CD4-positive, alpha-beta memory T cell (primary cell): ENCODE measurements at regions not wholly inside any gene's neighbourhood (a gene's known extent, or its start where the extent isn't known, plus 50 kb on each side); places are given as distances from the start of the nearest gene placed in this dataset.

ENCODE experiments used
- CTCF ChIA-PET: fragments of 350-600 bp; sonication (Branson Sonifier 250); formaldehyde crosslinking; loops from one replicate; lab custom pipeline; 2021; ENCODE audit warnings: inconsistent platforms; ENCODE audit not compliant: partially characterized antibody; lab: Charles Lee
- POLR2A ChIA-PET: fragments of 350-600 bp; sonication (Branson Sonifier 250); formaldehyde crosslinking; loops from one replicate; lab custom pipeline; 2021; ENCODE audit not compliant: partially characterized antibody; lab: Charles Lee
- DNase-seq, 5 donors: peaks; one replicate each; pipeline versions ENCODE4 v3.0.0 to v3.0.0-alpha.2; 2020 to 2022; ENCODE audit warnings: mixed read lengths in 1 of 5
- H3K27ac ChIP-seq: one replicate; pipeline ENCODE4 v1.7.0; 2013; ENCODE audit warnings: low read depth, low read length
- H3K27me3 ChIP-seq: 2 replicates; pipeline ENCODE4 v1.7.0; 2013; ENCODE audit warnings: mild to moderate bottlenecking, low read length, moderate library complexity; ENCODE audit not compliant: insufficient read depth
- H3K36me3 ChIP-seq: 2 replicates; pipeline ENCODE4 v1.7.0; 2013; ENCODE audit warnings: mild to moderate bottlenecking, low read length, moderate library complexity; ENCODE audit not compliant: insufficient read depth
- H3K4me1 ChIP-seq: 2 replicates; pipeline ENCODE4 v1.7.0; 2013; ENCODE audit warnings: mild to moderate bottlenecking, low read length, moderate library complexity; ENCODE audit not compliant: insufficient read depth
- H3K4me3 ChIP-seq, 2 donors: one replicate each; pipeline ENCODE4 v1.7.0; 2013; ENCODE audit warnings: low read length in 2 of 2, mild to moderate bottlenecking in 1 of 2
- H3K9me3 ChIP-seq, 2 donors: one replicate each; pipeline ENCODE4 v1.7.0; 2013; ENCODE audit warnings: low read length in 2 of 2, control low read depth in 1 of 2; ENCODE audit not compliant: control insufficient read depth in 1 of 2
- H3K27ac Mint-ChIP-seq, 7 donors: one replicate each; pipeline ENCODE4 v1.8.0; 2020 to 2021; ENCODE audit warnings: mixed read lengths in 7 of 7, mild to moderate bottlenecking in 6 of 7, inconsistent platforms in 3 of 7, moderate library complexity in 3 of 7
- H3K27me3 Mint-ChIP-seq, 2 donors: one replicate each; pipeline ENCODE4 v1.8.0; 2020 to 2021; ENCODE audit warnings: mixed read lengths in 2 of 2
- H3K36me3 Mint-ChIP-seq, 2 donors: one replicate each; pipeline ENCODE4 v1.8.0; 2020 to 2021; ENCODE audit warnings: mixed read lengths in 2 of 2, inconsistent platforms in 1 of 2, mild to moderate bottlenecking in 1 of 2
- H3K4me1 Mint-ChIP-seq, 4 donors: one replicate each; pipeline ENCODE4 v1.8.0; 2020 to 2021; ENCODE audit warnings: mixed read lengths in 4 of 4, mild to moderate bottlenecking in 1 of 4
- H3K4me3 Mint-ChIP-seq, 8 donors: one replicate each; pipeline ENCODE4 v1.8.0; 2020 to 2021; ENCODE audit warnings: mixed read lengths in 8 of 8, mild to moderate bottlenecking in 7 of 8, moderate library complexity in 6 of 8, inconsistent platforms in 3 of 8
- H3K9me3 Mint-ChIP-seq, 8 donors: one replicate each; pipeline ENCODE4 v1.8.0; 2020 to 2021; ENCODE audit warnings: mixed read lengths in 8 of 8, mild to moderate bottlenecking in 5 of 8, inconsistent platforms in 3 of 8, moderate library complexity in 1 of 8
- intact Hi-C: fragments of 100-400 bp; cut with micrococcal nuclease; formaldehyde crosslinking; loops from one replicate; pipeline ENCODE4 v1.15.1; 2023

GRCh38 chr10:105597312-105597711 is 956.2 kb downstream of the SORCS3 start:
- CTCF ChIA-PET = no interaction called here

GRCh38 chr10:105596749-105597148 is 955.7 kb downstream of the SORCS3 start:
- no peak overlapping the region for H3K4me3 Mint-ChIP-seq

More at GRCh38 chr10:105597312-105597711, 956.2 kb downstream of the SORCS3 start:
- Mint-ChIP-seq H3K36me3 (no peaks in the 10 kb centered on the region), H3K27ac (no peak overlapping the region), H3K4me3 (no peak overlapping the region), H3K9me3 (peaks cover 0 to 10% (median under 1%) of the 10 kb centered on the region in 8 donors), H3K27me3 (no peaks in the 10 kb centered on the region), H3K4me1 (no peaks in the 10 kb centered on the region)
- intact Hi-C loops = no loop called here
- H3K4me1 ChIP-seq = no peaks in the 10 kb centered on the region
- POLR2A ChIA-PET = no interaction called here
- H3K27ac ChIP-seq = no peak overlapping the region
- no peak for DNase-seq
- no peak overlapping the region for H3K4me3 ChIP-seq
- no peaks in the 10 kb centered on the region for H3K9me3 ChIP-seq
- H3K27me3 ChIP-seq = no peaks in the 10 kb centered on the region
- no peaks in the 10 kb centered on the region for H3K36me3 ChIP-seq

GRCh38 chr10:105594296-105594695 is 953.2 kb downstream of the SORCS3 start:
- H3K4me1 ChIP-seq = no peaks in the 10 kb centered on the region
- H3K36me3 ChIP-seq = no peaks in the 10 kb centered on the region
- POLR2A ChIA-PET = no interaction called here
- Mint-ChIP-seq H3K4me3 (no peak overlapping the region), H3K27me3 (no peaks in the 10 kb centered on the region), H3K4me1 (no peaks in the 10 kb centered on the region), H3K27ac (no peak overlapping the region), H3K36me3 (no peaks in the 10 kb centered on the region), H3K9me3 (peaks cover 0 to 6% (median under 1%) of the 10 kb centered on the region in 8 donors)
- H3K27ac ChIP-seq = no peak overlapping the region
- no peak overlapping the region for H3K4me3 ChIP-seq
- DNase-seq = no peak
- intact Hi-C loops = no loop called here
- H3K9me3 ChIP-seq = no peaks in the 10 kb centered on the region
- CTCF ChIA-PET = no interaction called here
- H3K27me3 ChIP-seq = no peaks in the 10 kb centered on the region

More at GRCh38 chr10:105596749-105597148, 955.7 kb downstream of the SORCS3 start:
- DNase-seq = no peak
- no peaks in the 10 kb centered on the region for H3K36me3 Mint-ChIP-seq
- CTCF ChIA-PET = no interaction called here
- no peaks in the 10 kb centered on the region for H3K4me1 Mint-ChIP-seq
- POLR2A ChIA-PET = no interaction called here
- intact Hi-C loops = no loop called here
- Histone ChIP-seq H3K4me1 (no peaks in the 10 kb centered on the region), H3K4me3 (no peak overlapping the region), H3K27me3 (no peaks in the 10 kb centered on the region), H3K27ac (no peak overlapping the region), H3K9me3 (no peaks in the 10 kb centered on the region), H3K36me3 (no peaks in the 10 kb centered on the region)
- no peak overlapping the region for H3K27ac Mint-ChIP-seq
- H3K9me3 Mint-ChIP-seq = peaks cover 0 to 10% (median under 1%) of the 10 kb centered on the region in 8 donors
- no peaks in the 10 kb centered on the region for H3K27me3 Mint-ChIP-seq

- H3K4me1 ChIP-seq = no peaks in the 10 kb centered on the region
- ChIA-PET POLR2A (no interaction called here), CTCF (no interaction called here)
- DNase-seq = no peak
- H3K9me3 ChIP-seq = no peaks in the 10 kb centered on the region
- no peaks in the 10 kb centered on the region for H3K36me3 ChIP-seq
- no peaks in the 10 kb centered on the region for H3K27me3 Mint-ChIP-seq
- H3K27ac ChIP-seq = no peak overlapping the region
- peaks cover 0 to 9% (median 2%) of the 10 kb centered on the region in 8 donors for H3K9me3 Mint-ChIP-seq
- intact Hi-C loops = no loop called here
- no peak overlapping the region for H3K27ac Mint-ChIP-seq
- H3K4me3 ChIP-seq = no peak overlapping the region
- no peak overlapping the region for H3K4me3 Mint-ChIP-seq
- no peaks in the 10 kb centered on the region for H3K36me3 Mint-ChIP-seq
- H3K27me3 ChIP-seq = no peaks in the 10 kb centered on the region
- H3K4me1 Mint-ChIP-seq = no peaks in the 10 kb centered on the region
Observed at GRCh38 chr10:105592468-105592867, 951.4 kb downstream of the SORCS3 start.

- POLR2A ChIA-PET = no interaction called here
- H3K27me3 Mint-ChIP-seq = no peaks in the 10 kb centered on the region
- H3K4me3 ChIP-seq = no peak overlapping the region
- no peaks in the 10 kb centered on the region for H3K36me3 ChIP-seq
- H3K27ac ChIP-seq = no peak overlapping the region
- no peaks in the 10 kb centered on the region for H3K36me3 Mint-ChIP-seq
- H3K9me3 Mint-ChIP-seq = peaks cover 0 to 10% (median 2%) of the 10 kb centered on the region in 8 donors
- intact Hi-C loops = no loop called here
- DNase-seq = no peak
- no peak overlapping the region for H3K27ac Mint-ChIP-seq
- H3K4me3 Mint-ChIP-seq = no peak overlapping the region
- no peaks in the 10 kb centered on the region for H3K4me1 Mint-ChIP-seq
- no peaks in the 10 kb centered on the region for H3K4me1 ChIP-seq
- no peaks in the 10 kb centered on the region for H3K9me3 ChIP-seq
- CTCF ChIA-PET = no interaction called here
- H3K27me3 ChIP-seq = no peaks in the 10 kb centered on the region
Observed at GRCh38 chr10:105586451-105587098, 945.5 kb downstream of the SORCS3 start.

GRCh38 chr10:105585753-105586152 is 944.7 kb downstream of the SORCS3 start:
- Histone ChIP-seq H3K4me3 (no peak overlapping the region), H3K36me3 (no peaks in the 10 kb centered on the region), H3K9me3 (no peaks in the 10 kb centered on the region), H3K27ac (no peak overlapping the region), H3K27me3 (no peaks in the 10 kb centered on the region), H3K4me1 (no peaks in the 10 kb centered on the region)
- CTCF ChIA-PET = no interaction called here
- peaks cover 0 to 10% (median 4%) of the 10 kb centered on the region in 8 donors for H3K9me3 Mint-ChIP-seq
- no peaks in the 10 kb centered on the region for H3K36me3 Mint-ChIP-seq
- no peak for DNase-seq
- no peak overlapping the region for H3K27ac Mint-ChIP-seq
- H3K4me1 Mint-ChIP-seq = no peaks in the 10 kb centered on the region
- POLR2A ChIA-PET = no interaction called here
- no peak overlapping the region for H3K4me3 Mint-ChIP-seq
- intact Hi-C loops = no loop called here
- H3K27me3 Mint-ChIP-seq = no peaks in the 10 kb centered on the region

- Mint-ChIP-seq H3K27me3 (no peaks in the 10 kb centered on the region), H3K4me1 (no peaks in the 10 kb centered on the region), H3K36me3 (no peaks in the 10 kb centered on the region), H3K27ac (no peak overlapping the region), H3K4me3 (no peak overlapping the region), H3K9me3 (peaks cover 0 to 10% (median 4%) of the 10 kb centered on the region in 8 donors)
- no peaks in the 10 kb centered on the region for H3K4me1 ChIP-seq
- ChIA-PET POLR2A (no interaction called here), CTCF (no interaction called here)
- H3K27me3 ChIP-seq = no peaks in the 10 kb centered on the region
- no peak overlapping the region for H3K27ac ChIP-seq
- H3K36me3 ChIP-seq = no peaks in the 10 kb centered on the region
- no peaks in the 10 kb centered on the region for H3K9me3 ChIP-seq
- no peak overlapping the region for H3K4me3 ChIP-seq
- intact Hi-C loops = no loop called here
- DNase-seq = no peak
Observed at GRCh38 chr10:105585171-105585570, 944.1 kb downstream of the SORCS3 start.
